ENCODE measurements at regions not wholly inside any gene's neighbourhood (a gene's known extent, or its start where the extent isn't known, plus 50 kb on each side); places are given as distances from the start of the nearest gene placed in this dataset.
A peak's percentile ranks its signal among the peaks of the same experiment; 100 is the strongest.

GRCh38 chr2:188721784-188722183 is 252.4 kb upstream of the COL3A1 start:
- Histone ChIP-seq H2AFZ (ENCODE audit: low read depth) (no peak overlapping the region), H3F3A (replicated peaks; ENCODE audit: insufficient read depth) (no peaks in the 10 kb centered on the region), H3K4me3 (ENCODE audit: low read depth in 2 of 2, low read length in 1 of 2) (no peak overlapping the region), H3K27me3 (ENCODE audit: insufficient read depth) (no peaks in the 10 kb centered on the region), H3K79me2 (ENCODE audit: insufficient read depth) (no peaks in the 10 kb centered on the region), H4K20me1 (ENCODE audit: insufficient read depth) (no peaks in the 10 kb centered on the region), H3K4me1 (ENCODE audit: control insufficient read depth in 1 of 2, insufficient read depth in 2 of 2, low read depth in 1 of 2, low read length in 1 of 2) (peaks cover 0 to 3% of the 10 kb centered on the region in 2 experiments; a peak in 3 of 4 replicates), H3K36me3 (replicated peaks in 1 of 2; ENCODE audit: control insufficient read depth in 1 of 2, insufficient read depth in 2 of 2, low read length in 1 of 2) (no peaks in the 10 kb centered on the region), H3K27ac (ENCODE audit: low read depth in 2 of 2, low read length in 1 of 2) (no peak overlapping the region), H3K9ac (no peak overlapping the region), H3K4me2 (no peak overlapping the region), H3K9me2 (no peaks in the 10 kb centered on the region), H3K9me3 (no peaks in the 10 kb centered on the region)
- TF ChIP-seq YY1 (IDR thresholded peaks at IDR 0.05; ENCODE audit: low read depth) (no peak), TAF1 (IDR thresholded peaks at IDR 0.05; ENCODE audit: borderline replicate concordance, low read depth, low read length) (no peak), MEF2A (IDR thresholded peaks at IDR 0.05; ENCODE audit: borderline replicate concordance, low read depth) (no peak), GATA2 (CRISPR knock-in tag; IDR thresholded peaks at IDR 0.05) (peak; percentile 72), RAD21 (IDR thresholded peaks at IDR 0.05; ENCODE audit: low read length) (no peak), POLR2AphosphoS5 (IDR thresholded peaks at IDR 0.05; ENCODE audit: low read depth, low read length) (no peak), TEAD4 (IDR thresholded peaks at IDR 0.05; ENCODE audit: borderline replicate concordance, insufficient read depth) (0 out of 2 replicates have a peak, but pooled peaks have one; percentile 22), USF2 (IDR thresholded peaks at IDR 0.05; ENCODE audit: borderline replicate concordance, low read depth, low read length) (no peak), CHD2 (IDR thresholded peaks at IDR 0.05; ENCODE audit: low read length, partially characterized antibody) (no peak), ELF1 (IDR thresholded peaks at IDR 0.05) (no peak), RCOR1 (IDR thresholded peaks at IDR 0.05; ENCODE audit: low read length) (peak; percentile 46; the same call in 1 of the 2 replicates), TCF12 (IDR thresholded peaks at IDR 0.05) (0 out of 2 replicates have a peak, but pooled peaks have one; percentile 7), CTCF (IDR thresholded peaks at IDR 0.05) (no peak)
- ChIA-PET POLR2A (no interaction called here), CTCF (no interaction called here)
- peak; percentile 8 for DNase-seq
- WGBS (ENCODE audit: low lambda C conversion rate), result 24% methylated on average over 3 of the region's 3 CpGs

GRCh38 chr2:188725746-188726360 is 248.3 kb upstream of the COL3A1 start:
- no peak overlapping the region for H2AFZ ChIP-seq (ENCODE audit: low read depth)
- no peaks in the 10 kb centered on the region for H3K9me2 ChIP-seq
- no peak for DNase-seq
- no peaks in the 10 kb centered on the region for H3F3A ChIP-seq (replicated peaks; ENCODE audit: insufficient read depth)
- no peak overlapping the region for H3K4me2 ChIP-seq
- POLR2A ChIA-PET, result no interaction called here
- no peaks in the 10 kb centered on the region for H3K36me3 ChIP-seq (replicated peaks in 1 of 2; ENCODE audit: control insufficient read depth in 1 of 2, insufficient read depth in 2 of 2, low read length in 1 of 2)
- H3K79me2 ChIP-seq (ENCODE audit: insufficient read depth), result no peaks in the 10 kb centered on the region
- H3K4me1 ChIP-seq (ENCODE audit: control insufficient read depth in 1 of 2, insufficient read depth in 2 of 2, low read depth in 1 of 2, low read length in 1 of 2), result peaks cover 0 to 8% of the 10 kb centered on the region in 2 experiments
- H3K9ac ChIP-seq, result no peak overlapping the region
- peak; percentile 51 for TF ChIP-seq JUND (IDR thresholded peaks at IDR 0.05)
- TF ChIP-seq FOSL2 (IDR thresholded peaks at IDR 0.05; ENCODE audit: borderline replicate concordance, low read depth), result peak; percentile 23; the same call in 1 of the 2 replicates
- no peak for TF ChIP-seq SIN3A (IDR thresholded peaks at IDR 0.05; ENCODE audit: borderline replicate concordance, low read depth, low read length)
- no peak for TF ChIP-seq RFX5 (IDR thresholded peaks at IDR 0.05; ENCODE audit: low read length)
- no peak overlapping the region for H3K4me3 ChIP-seq (ENCODE audit: low read depth in 2 of 2, low read length in 1 of 2)
- no peaks in the 10 kb centered on the region for H4K20me1 ChIP-seq (ENCODE audit: insufficient read depth)
- 63% methylated on average over 3 of the region's 3 CpGs for WGBS (ENCODE audit: low lambda C conversion rate)
- H3K27ac ChIP-seq (ENCODE audit: low read depth in 2 of 2, low read length in 1 of 2), result no peak overlapping the region
- H3K27me3 ChIP-seq (ENCODE audit: insufficient read depth), result no peaks in the 10 kb centered on the region
- CTCF ChIA-PET, result no interaction called here
- no peaks in the 10 kb centered on the region for H3K9me3 ChIP-seq

Measured in SK-N-SH (cell line).